ENCODE measurements at regions not wholly inside any gene's neighbourhood (a gene's known extent, or its start where the extent isn't known, plus 50 kb on each side); places are given as distances from the start of the nearest gene placed in this dataset.

- TF ChIP-seq CTCF (IDR thresholded peaks at IDR 0.05): no peak
- TF ChIP-seq POLR2A (IDR thresholded peaks at IDR 0.05): no peak
These were observed 908.0 kb upstream of the COX7C start for GRCh38 chr5:85709728-85710127.
